ENCODE measurements at regions not wholly inside any gene's neighbourhood (a gene's known extent, or its start where the extent isn't known, plus 50 kb on each side); places are given as distances from the start of the nearest gene placed in this dataset.

DNA sequence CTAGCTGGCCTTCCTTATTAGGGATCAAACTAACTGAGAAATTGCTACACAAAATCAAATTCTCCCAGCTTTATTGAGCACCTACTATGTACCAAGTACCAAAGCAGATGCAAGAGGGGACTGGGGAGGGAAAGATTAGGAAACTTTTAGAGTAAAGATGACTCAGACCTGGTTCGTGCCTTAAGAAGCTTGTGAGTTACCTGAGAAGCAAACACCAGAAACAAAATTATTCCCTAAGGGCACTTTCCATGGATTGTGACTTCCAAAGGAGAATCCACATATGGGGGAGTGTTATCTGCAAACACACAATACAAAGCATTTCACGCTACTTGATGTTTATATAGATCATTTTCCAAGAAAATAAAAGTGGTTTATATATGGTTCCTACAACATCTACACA, 326.9 kb upstream of the HNRNPA3 start:
- TF ChIP-seq GATA3 (IDR thresholded peaks at IDR 0.05; ENCODE audit: low read depth, low read length) (no peak), GATA2 (IDR thresholded peaks at IDR 0.05; ENCODE audit: low read depth, low read length) (no peak)

Data from SH-SY5Y (cell line).